ENCODE measurements at regions not wholly inside any gene's neighbourhood (a gene's known extent, or its start where the extent isn't known, plus 50 kb on each side); places are given as distances from the start of the nearest gene placed in this dataset.
A peak's percentile ranks its signal among the peaks of the same experiment; 100 is the strongest.

GRCh38 chr18:32884543-32884942, 111.7 kb upstream of the KLHL14 start:
- no peaks in the 10 kb centered on the region for H3K27me3 ChIP-seq (ENCODE audit: control insufficient read depth, insufficient read depth, low read length)
- H3K4me1 ChIP-seq (ENCODE audit: control insufficient read depth, insufficient read depth, low read length): no peaks in the 10 kb centered on the region
- H3K4me1 Mint-ChIP-seq: no peaks in the 10 kb centered on the region
- peaks cover 5% of the 10 kb centered on the region for H3K9me3 ChIP-seq (ENCODE audit: control insufficient read depth, insufficient read depth, low read length)
- no peaks in the 10 kb centered on the region for H3K36me3 Mint-ChIP-seq
- H3K36me3 ChIP-seq (ENCODE audit: control insufficient read depth, insufficient read depth, low read length): no peaks in the 10 kb centered on the region
- no peak overlapping the region for H3K4me3 ChIP-seq (ENCODE audit: low read length)
- DNase-seq: no peak
- H3K27ac ChIP-seq (ENCODE audit: low read length): peak overlapping the region; percentile 24
- H3K9me3 Mint-ChIP-seq: peaks cover 9 to 15% of the 10 kb centered on the region in 2 donors
- TF ChIP-seq CTCF (IDR thresholded peaks at IDR 0.05): no peak
- no peaks in the 10 kb centered on the region for H3K27me3 Mint-ChIP-seq (ENCODE audit: low read depth in 2 of 2)
- ATAC-seq: no peak
- no peak overlapping the region for H3K4me3 Mint-ChIP-seq
- WGBS (ENCODE audit: insufficient coverage): 56% methylated on average over 2 of the region's 2 CpGs
- H3K27ac Mint-ChIP-seq: no peak overlapping the region
- intact Hi-C loops (cut with micrococcal nuclease): no loop called here

GRCh38 chr18:32881009-32881408, 108.2 kb upstream of the KLHL14 start:
- 65% methylated on average over 3 of the region's 4 CpGs for WGBS (ENCODE audit: insufficient coverage)
- TF ChIP-seq CTCF (IDR thresholded peaks at IDR 0.05): no peak
- H3K36me3 ChIP-seq (ENCODE audit: control insufficient read depth, insufficient read depth, low read length): no peaks in the 10 kb centered on the region
- Mint-ChIP-seq H3K4me1 (no peaks in the 10 kb centered on the region), H3K9me3 (peaks cover 11 to 14% of the 10 kb centered on the region in 2 donors), H3K36me3 (no peaks in the 10 kb centered on the region), H3K27ac (no peak overlapping the region), H3K27me3 (ENCODE audit: low read depth in 2 of 2) (no peaks in the 10 kb centered on the region), H3K4me3 (no peak overlapping the region)
- no peak overlapping the region for H3K27ac ChIP-seq (ENCODE audit: low read length)
- no peak for DNase-seq
- H3K9me3 ChIP-seq (ENCODE audit: control insufficient read depth, insufficient read depth, low read length): peaks cover 5% of the 10 kb centered on the region
- intact Hi-C loops (cut with micrococcal nuclease): no loop called here
- no peaks in the 10 kb centered on the region for H3K27me3 ChIP-seq (ENCODE audit: control insufficient read depth, insufficient read depth, low read length)
- ATAC-seq: no peak
- H3K4me3 ChIP-seq (ENCODE audit: low read length): no peak overlapping the region
- no peaks in the 10 kb centered on the region for H3K4me1 ChIP-seq (ENCODE audit: control insufficient read depth, insufficient read depth, low read length)

GRCh38 chr18:32879497-32879896, 106.7 kb upstream of the KLHL14 start:
- H3K9me3 Mint-ChIP-seq: peaks cover 10 to 12% of the 10 kb centered on the region in 2 donors
- no peaks in the 10 kb centered on the region for H3K36me3 Mint-ChIP-seq
- no peak overlapping the region for H3K27ac Mint-ChIP-seq
- Histone ChIP-seq H3K36me3 (ENCODE audit: control insufficient read depth, insufficient read depth, low read length) (no peaks in the 10 kb centered on the region), H3K4me3 (ENCODE audit: low read length) (no peak overlapping the region), H3K4me1 (ENCODE audit: control insufficient read depth, insufficient read depth, low read length) (no peaks in the 10 kb centered on the region), H3K27me3 (ENCODE audit: control insufficient read depth, insufficient read depth, low read length) (no peaks in the 10 kb centered on the region), H3K9me3 (ENCODE audit: control insufficient read depth, insufficient read depth, low read length) (peaks cover 4% of the 10 kb centered on the region), H3K27ac (ENCODE audit: low read length) (no peak overlapping the region)
- intact Hi-C loops (cut with micrococcal nuclease): no loop called here
- H3K27me3 Mint-ChIP-seq (ENCODE audit: low read depth in 2 of 2): no peaks in the 10 kb centered on the region
- H3K4me1 Mint-ChIP-seq: no peaks in the 10 kb centered on the region
- DNase-seq (no peak), ATAC-seq (no peak)
- WGBS (ENCODE audit: insufficient coverage): 68% methylated on average over 3 of the region's 3 CpGs
- no peak for TF ChIP-seq CTCF (IDR thresholded peaks at IDR 0.05)
- H3K4me3 Mint-ChIP-seq: no peak overlapping the region

- Mint-ChIP-seq H3K36me3 (no peaks in the 10 kb centered on the region), H3K27ac (no peak overlapping the region), H3K27me3 (ENCODE audit: low read depth in 2 of 2) (no peaks in the 10 kb centered on the region), H3K4me1 (no peaks in the 10 kb centered on the region), H3K9me3 (peaks cover 10 to 12% of the 10 kb centered on the region in 2 donors), H3K4me3 (no peak overlapping the region)
- TF ChIP-seq CTCF (IDR thresholded peaks at IDR 0.05): no peak
- WGBS (ENCODE audit: insufficient coverage): 92% methylated on average over 2 of the region's 2 CpGs
- Histone ChIP-seq H3K4me1 (ENCODE audit: control insufficient read depth, insufficient read depth, low read length) (no peaks in the 10 kb centered on the region), H3K9me3 (ENCODE audit: control insufficient read depth, insufficient read depth, low read length) (peaks cover 3% of the 10 kb centered on the region), H3K4me3 (ENCODE audit: low read length) (no peak overlapping the region), H3K36me3 (ENCODE audit: control insufficient read depth, insufficient read depth, low read length) (no peaks in the 10 kb centered on the region), H3K27me3 (ENCODE audit: control insufficient read depth, insufficient read depth, low read length) (no peaks in the 10 kb centered on the region), H3K27ac (ENCODE audit: low read length) (no peak overlapping the region)
- ATAC-seq (no peak), DNase-seq (no peak)
- intact Hi-C loops (cut with micrococcal nuclease): no loop called here
These were observed 105.6 kb upstream of the KLHL14 start for GRCh38 chr18:32878436-32878835.
